ENCODE measurements at regions not wholly inside any gene's neighbourhood (a gene's known extent, or its start where the extent isn't known, plus 50 kb on each side); places are given as distances from the start of the nearest gene placed in this dataset.

DNA sequence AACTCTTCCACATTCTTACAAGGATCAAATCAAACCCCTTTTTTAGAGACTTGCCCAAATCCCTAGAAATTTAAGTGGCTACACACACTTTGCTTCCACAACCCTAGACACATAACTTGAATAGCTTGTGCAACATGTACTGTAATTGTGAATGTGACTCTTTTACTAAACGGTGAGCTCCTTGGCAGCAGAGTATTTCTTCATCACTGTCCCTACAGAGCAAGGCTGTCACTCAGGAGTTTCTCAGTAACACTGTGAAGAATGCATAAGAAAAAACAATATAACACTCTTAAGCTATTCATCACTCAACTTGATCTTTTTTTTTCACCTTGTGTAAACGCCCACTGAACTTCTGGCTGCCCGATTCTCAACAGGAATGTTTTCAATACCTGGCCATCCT, 53.8 kb upstream of the ADAMTS18 start:
- Histone ChIP-seq H3K4me1 (ENCODE audit: low read length) (no peaks in the 10 kb centered on the region), H3K9me3 (replicated peaks; ENCODE audit: insufficient read depth, low read length) (no peaks in the 10 kb centered on the region), H3K4me2 (ENCODE audit: low read depth, low read length) (no peak overlapping the region), H3K36me3 (replicated peaks; ENCODE audit: insufficient read depth, low read length) (no peaks in the 10 kb centered on the region), H3K27ac (ENCODE audit: low read length) (no peak overlapping the region), H2AFZ (ENCODE audit: low read length) (no peak overlapping the region), H4K20me1 (ENCODE audit: insufficient read depth, low read length) (no peaks in the 10 kb centered on the region), H3K9ac (ENCODE audit: low read length) (no peak overlapping the region), H3K9me2 (replicated peaks; ENCODE audit: insufficient read depth, low read length) (no peaks in the 10 kb centered on the region), H3F3A (ENCODE audit: insufficient read depth, low read length) (no peaks in the 10 kb centered on the region), H3K4me3 (ENCODE audit: low read length) (no peak overlapping the region), H3K79me2 (ENCODE audit: low read length) (no peaks in the 10 kb centered on the region), H3K27me3 (replicated peaks; ENCODE audit: insufficient read depth, low read length) (no peaks in the 10 kb centered on the region)
- no peak for DNase-seq
- TF ChIP-seq EZH2phosphoT487 (IDR thresholded peaks at IDR 0.05; ENCODE audit: low read length) (no peak), EZH2 (optimal IDR thresholded peaks at IDR 0.05; ENCODE audit: low read depth, low read length) (no peak)
- TF ChIP-seq, protein P1, sequence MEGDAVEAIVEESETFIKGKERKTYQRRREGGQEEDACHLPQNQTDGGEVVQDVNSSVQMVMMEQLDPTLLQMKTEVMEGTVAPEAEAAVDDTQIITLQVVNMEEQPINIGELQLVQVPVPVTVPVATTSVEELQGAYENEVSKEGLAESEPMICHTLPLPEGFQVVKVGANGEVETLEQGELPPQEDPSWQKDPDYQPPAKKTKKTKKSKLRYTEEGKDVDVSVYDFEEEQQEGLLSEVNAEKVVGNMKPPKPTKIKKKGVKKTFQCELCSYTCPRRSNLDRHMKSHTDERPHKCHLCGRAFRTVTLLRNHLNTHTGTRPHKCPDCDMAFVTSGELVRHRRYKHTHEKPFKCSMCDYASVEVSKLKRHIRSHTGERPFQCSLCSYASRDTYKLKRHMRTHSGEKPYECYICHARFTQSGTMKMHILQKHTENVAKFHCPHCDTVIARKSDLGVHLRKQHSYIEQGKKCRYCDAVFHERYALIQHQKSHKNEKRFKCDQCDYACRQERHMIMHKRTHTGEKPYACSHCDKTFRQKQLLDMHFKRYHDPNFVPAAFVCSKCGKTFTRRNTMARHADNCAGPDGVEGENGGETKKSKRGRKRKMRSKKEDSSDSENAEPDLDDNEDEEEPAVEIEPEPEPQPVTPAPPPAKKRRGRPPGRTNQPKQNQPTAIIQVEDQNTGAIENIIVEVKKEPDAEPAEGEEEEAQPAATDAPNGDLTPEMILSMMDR (IDR thresholded peaks at IDR 0.05; ENCODE audit: low read length): no peak

DNA sequence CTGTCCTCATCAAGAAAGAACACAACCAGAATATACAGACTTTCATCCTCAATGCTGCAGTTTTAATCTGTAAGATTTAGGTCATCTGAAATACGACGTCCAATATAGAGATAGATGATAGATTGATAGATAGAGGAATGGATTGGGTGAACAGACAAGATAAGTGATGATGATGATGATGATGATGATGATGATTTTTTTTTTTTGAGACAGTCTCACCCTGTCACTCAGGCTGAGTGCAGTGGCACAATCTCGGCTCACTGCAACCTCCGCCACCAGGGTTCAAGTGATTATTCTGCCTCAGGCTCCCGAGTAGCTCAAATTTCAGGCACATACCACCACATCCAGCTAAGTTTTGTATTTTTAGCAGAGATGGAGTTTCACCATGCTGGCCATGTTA, 56.3 kb upstream of the ADAMTS18 start:
- no peaks in the 10 kb centered on the region for H4K20me1 ChIP-seq (ENCODE audit: insufficient read depth, low read length)
- H3K9me2 ChIP-seq (replicated peaks; ENCODE audit: insufficient read depth, low read length): no peaks in the 10 kb centered on the region
- no peak overlapping the region for H3K9ac ChIP-seq (ENCODE audit: low read length)
- no peak overlapping the region for H3K27ac ChIP-seq (ENCODE audit: low read length)
- H3K36me3 ChIP-seq (replicated peaks; ENCODE audit: insufficient read depth, low read length): no peaks in the 10 kb centered on the region
- H3K27me3 ChIP-seq (replicated peaks; ENCODE audit: insufficient read depth, low read length): no peaks in the 10 kb centered on the region
- no peak for TF ChIP-seq EZH2 (optimal IDR thresholded peaks at IDR 0.05; ENCODE audit: low read depth, low read length)
- no peak for TF ChIP-seq EZH2phosphoT487 (IDR thresholded peaks at IDR 0.05; ENCODE audit: low read length)
- TF ChIP-seq, protein P1 (IDR thresholded peaks at IDR 0.05; ENCODE audit: low read length): no peak
- H3K79me2 ChIP-seq (ENCODE audit: low read length): no peaks in the 10 kb centered on the region
- DNase-seq: no peak
- no peaks in the 10 kb centered on the region for H3K9me3 ChIP-seq (replicated peaks; ENCODE audit: insufficient read depth, low read length)
- no peak overlapping the region for H3K4me3 ChIP-seq (ENCODE audit: low read length)
- no peak overlapping the region for H3K4me2 ChIP-seq (ENCODE audit: low read depth, low read length)
- H2AFZ ChIP-seq (ENCODE audit: low read length): no peak overlapping the region
- H3K4me1 ChIP-seq (ENCODE audit: low read length): no peaks in the 10 kb centered on the region
- no peaks in the 10 kb centered on the region for H3F3A ChIP-seq (ENCODE audit: insufficient read depth, low read length)

DNA sequence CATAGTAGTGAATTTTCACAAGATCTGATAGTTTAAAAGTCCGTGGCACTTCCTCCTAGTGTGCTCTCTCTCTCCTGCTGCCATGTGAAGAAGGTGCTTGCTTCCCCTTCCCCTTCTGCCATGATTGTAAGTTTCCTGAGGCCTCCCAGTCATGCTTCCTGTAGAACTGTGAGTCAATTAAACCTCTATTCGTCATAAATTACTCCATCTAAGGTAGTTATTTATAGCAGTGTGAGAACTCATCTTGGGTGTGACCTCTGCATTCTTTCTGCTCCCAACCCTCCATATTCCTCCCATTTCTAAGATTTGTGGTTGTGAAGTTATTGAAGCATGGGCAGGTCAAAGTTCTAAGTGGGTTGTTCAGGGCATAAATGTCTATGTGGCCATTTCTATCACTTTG, 62.1 kb upstream of the ADAMTS18 start:
- no peaks in the 10 kb centered on the region for H3F3A ChIP-seq (ENCODE audit: insufficient read depth, low read length)
- DNase-seq: no peak
- no peaks in the 10 kb centered on the region for H4K20me1 ChIP-seq (ENCODE audit: insufficient read depth, low read length)
- TF ChIP-seq EZH2 (optimal IDR thresholded peaks at IDR 0.05; ENCODE audit: low read depth, low read length): no peak
- TF ChIP-seq EZH2phosphoT487 (IDR thresholded peaks at IDR 0.05; ENCODE audit: low read length): no peak
- TF ChIP-seq, protein P1 (IDR thresholded peaks at IDR 0.05; ENCODE audit: low read length): no peak
- H3K27me3 ChIP-seq (replicated peaks; ENCODE audit: insufficient read depth, low read length): no peaks in the 10 kb centered on the region
- H3K36me3 ChIP-seq (replicated peaks; ENCODE audit: insufficient read depth, low read length): no peaks in the 10 kb centered on the region
- H3K9me2 ChIP-seq (replicated peaks; ENCODE audit: insufficient read depth, low read length): no peaks in the 10 kb centered on the region
- no peak overlapping the region for H3K9ac ChIP-seq (ENCODE audit: low read length)
- no peaks in the 10 kb centered on the region for H3K9me3 ChIP-seq (replicated peaks; ENCODE audit: insufficient read depth, low read length)
- H2AFZ ChIP-seq (ENCODE audit: low read length): no peak overlapping the region
- no peaks in the 10 kb centered on the region for H3K4me1 ChIP-seq (ENCODE audit: low read length)
- no peaks in the 10 kb centered on the region for H3K79me2 ChIP-seq (ENCODE audit: low read length)
- H3K4me2 ChIP-seq (ENCODE audit: low read depth, low read length): no peak overlapping the region
- no peak overlapping the region for H3K4me3 ChIP-seq (ENCODE audit: low read length)
- H3K27ac ChIP-seq (ENCODE audit: low read length): no peak overlapping the region
